H54 (cell line): ENCODE measurements at regions not wholly inside any gene's neighbourhood (a gene's known extent, or its start where the extent isn't known, plus 50 kb on each side); places are given as distances from the start of the nearest gene placed in this dataset.
A peak's percentile ranks its signal among the peaks of the same experiment; 100 is the strongest.

ENCODE experiments used
- DNase-seq: peaks from one replicate; pipeline ENCODE4 v3.0.0; 2011; ENCODE audit warnings: low spot score, mixed read lengths; ENCODE audit not compliant: insufficient read length
- FAIRE-seq: peaks from 3 replicates; lab custom pipeline; 2011; peaks lifted over from hg19 to GRCh38; lab: Jason Lieb, UNC
- POLR2A ChIP-seq: IDR thresholded peaks from 2 replicates; pipeline ENCODE4 v1.6.1; 2011; ENCODE audit warnings: low read depth, mild to moderate bottlenecking, low read length

- FAIRE-seq: peak; percentile 65
- no peak for DNase-seq
- TF ChIP-seq POLR2A: no peak
Measured at GRCh38 chr7:10222976-10223375, 750.7 kb upstream of the PHF14 start.

- DNase-seq (no peak), FAIRE-seq (peak; percentile 85)
- no peak for TF ChIP-seq POLR2A
Measured at GRCh38 chr7:10225275-10225674, 748.4 kb upstream of the PHF14 start.

DNA sequence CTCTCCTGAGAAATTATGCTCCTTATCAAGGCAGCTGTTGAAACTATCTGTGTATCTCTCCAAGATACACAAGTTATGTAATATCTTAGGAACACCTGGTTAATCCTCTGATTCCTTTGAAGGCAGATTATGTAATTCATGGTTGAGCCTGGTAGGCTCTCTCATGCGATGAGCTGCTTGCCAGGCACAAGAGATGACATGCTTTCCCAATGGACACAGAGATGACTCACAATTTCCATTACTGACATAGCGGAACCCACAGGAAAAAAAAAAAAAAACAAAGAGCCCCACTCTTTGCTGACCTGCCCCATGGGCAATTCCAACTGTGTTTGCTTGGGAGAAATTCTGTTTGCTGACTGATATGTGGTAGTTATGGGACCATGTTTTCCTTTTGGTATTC lies 736.4 kb upstream of the PHF14 start:
- FAIRE-seq (peak; percentile 99), DNase-seq (peak; percentile 12)
- TF ChIP-seq POLR2A: no peak

DNA sequence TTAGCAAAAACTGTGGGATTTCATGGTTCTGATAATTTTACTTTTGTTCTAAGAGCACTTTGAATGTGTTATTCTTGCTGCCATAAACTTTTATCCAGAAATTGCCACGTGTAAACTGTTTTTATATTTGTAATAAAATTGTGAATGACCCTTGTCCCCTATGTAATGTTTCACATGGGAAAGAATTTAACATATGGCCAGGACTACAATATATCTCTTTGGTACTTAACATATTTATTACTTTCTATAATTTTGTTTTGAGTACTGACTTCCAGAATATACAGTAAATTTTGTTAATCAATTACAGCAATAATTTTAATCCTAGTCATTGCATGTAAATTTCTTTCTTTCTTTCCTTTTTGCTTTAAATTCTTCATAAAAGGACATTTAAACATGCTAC lies 735.0 kb upstream of the PHF14 start:
- TF ChIP-seq POLR2A: no peak
- FAIRE-seq (no peak), DNase-seq (no peak)

- no peak for TF ChIP-seq POLR2A
- DNase-seq (no peak), FAIRE-seq (peak; percentile 82)
Measured at GRCh38 chr7:10239695-10240345, 733.9 kb upstream of the PHF14 start.

GRCh38 chr7:10245406-10245805 lies 728.3 kb upstream of the PHF14 start:
- no peak for TF ChIP-seq POLR2A
- FAIRE-seq: no peak
- no peak for DNase-seq

GRCh38 chr7:10257438-10257837 lies 716.2 kb upstream of the PHF14 start:
- FAIRE-seq: peak; percentile 86
- no peak for DNase-seq
- no peak for TF ChIP-seq POLR2A

- TF ChIP-seq POLR2A: no peak
- FAIRE-seq: peak; percentile 36
Measured at GRCh38 chr7:10266976-10267375, 706.7 kb upstream of the PHF14 start.

GRCh38 chr7:10268034-10268433 lies 705.6 kb upstream of the PHF14 start:
- DNase-seq: no peak
- TF ChIP-seq POLR2A: no peak
- FAIRE-seq: peak; percentile 30

More at GRCh38 chr7:10266976-10267375, 706.7 kb upstream of the PHF14 start:
- DNase-seq: no peak

GRCh38 chr7:10282909-10283308 lies 690.8 kb upstream of the PHF14 start:
- no peak for DNase-seq
- no peak for TF ChIP-seq POLR2A
- no peak for FAIRE-seq

DNA sequence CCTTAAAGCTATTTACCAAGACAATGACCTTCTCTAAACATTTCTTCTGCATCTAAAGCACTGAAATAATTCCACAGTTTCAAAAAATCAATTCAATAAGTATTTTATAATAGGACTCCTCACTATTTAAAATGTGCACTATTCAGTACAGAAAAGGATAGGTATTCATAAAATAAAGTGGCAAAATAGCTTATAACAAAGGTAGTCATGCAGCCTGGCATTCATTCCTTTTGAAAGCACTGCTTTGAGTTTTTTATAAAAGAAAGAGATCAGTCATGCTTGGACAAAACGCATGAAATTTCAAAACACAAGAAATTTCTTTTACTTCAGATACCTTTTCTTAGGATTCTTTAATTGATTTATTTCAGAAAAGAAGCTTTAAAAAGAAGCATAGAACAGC lies 689.7 kb upstream of the PHF14 start:
- FAIRE-seq: peak; percentile 41

GRCh38 chr7:10299384-10299783 lies 674.3 kb upstream of the PHF14 start:
- FAIRE-seq (no peak), DNase-seq (no peak)
- no peak for TF ChIP-seq POLR2A

More for the DNA sequence above, 689.7 kb upstream of the PHF14 start:
- DNase-seq: no peak
- no peak for TF ChIP-seq POLR2A

- DNase-seq (no peak), FAIRE-seq (peak; percentile 81)
- TF ChIP-seq POLR2A: no peak
Measured at GRCh38 chr7:10300577-10300976, 673.1 kb upstream of the PHF14 start.

GRCh38 chr7:10308276-10308675 lies 665.4 kb upstream of the PHF14 start:
- FAIRE-seq (peak; percentile 73), DNase-seq (no peak)

GRCh38 chr7:10312942-10313341 lies 660.7 kb upstream of the PHF14 start:
- DNase-seq (no peak), FAIRE-seq (no peak)
- TF ChIP-seq POLR2A: no peak

More at GRCh38 chr7:10308276-10308675, 665.4 kb upstream of the PHF14 start:
- TF ChIP-seq POLR2A: no peak

GRCh38 chr7:10315881-10316280 lies 657.8 kb upstream of the PHF14 start:
- FAIRE-seq: no peak
- no peak for DNase-seq

More at GRCh38 chr7:10315881-10316280, 657.8 kb upstream of the PHF14 start:
- no peak for TF ChIP-seq POLR2A
